HL-60 (cell line): ENCODE measurements at regions not wholly inside any gene's neighbourhood (a gene's known extent, or its start where the extent isn't known, plus 50 kb on each side); places are given as distances from the start of the nearest gene placed in this dataset.

ENCODE experiments used
- DNase-seq, 2 experiments: peaks; one replicate each; pipeline ENCODE4 v3.0.0-alpha.2; 2010 to 2020; ENCODE audit warnings: low read depth in 1 of 2, low spot score in 1 of 2
- H3K27ac ChIP-seq: fragments of 250-450 bp; sonication (Bioruptor Pico); replicated peaks from 2 replicates; pipeline ENCODE4 v1.5.1; 2020; ENCODE audit warnings: mild to moderate bottlenecking, moderate library complexity
- H3K27me3 ChIP-seq: fragments of 250-450 bp; sonication (Bioruptor Pico); 2 replicates; pipeline ENCODE4 v1.5.1; 2021; ENCODE audit warnings: mild to moderate bottlenecking, moderate library complexity; ENCODE audit not compliant: insufficient read depth, poor library complexity, severe bottlenecking
- H3K4me3 ChIP-seq: replicated peaks from 2 replicates; pipeline ENCODE4 v1.5.1; 2011; ENCODE audit warnings: mild to moderate bottlenecking, control low read depth, low read length; ENCODE audit not compliant: insufficient read depth
- CTCF ChIP-seq: IDR thresholded peaks from one replicate; pipeline ENCODE4 v1.5.1; 2011; ENCODE audit warnings: low read length, control low read depth, inconsistent platforms; ENCODE audit not compliant: insufficient read depth
- GABPA ChIP-seq: IDR thresholded peaks from 2 replicates; pipeline ENCODE4 v1.6.1; 2012; ENCODE audit warnings: low read depth
- POLR2AphosphoS5 ChIP-seq: IDR thresholded peaks from 2 replicates; pipeline ENCODE4 v1.6.1; 2012; ENCODE audit warnings: low read depth
- REST ChIP-seq: IDR thresholded peaks from 2 replicates; pipeline ENCODE4 v1.6.1; 2012; ENCODE audit warnings: low read depth; ENCODE audit not compliant: insufficient replicate concordance
- SPI1 ChIP-seq: IDR thresholded peaks from 2 replicates; pipeline ENCODE4 v1.6.1; 2012; ENCODE audit warnings: low read depth, mild to moderate bottlenecking, borderline replicate concordance

GRCh38 chr13:105915146-105915850, 620.2 kb downstream of the EFNB2 start:
- peaks cover 4% of the 10 kb centered on the region for H3K27me3 ChIP-seq
- TF ChIP-seq GABPA (no peak), POLR2AphosphoS5 (no peak), REST (no peak), CTCF (no peak), SPI1 (no peak)
- DNase-seq, result no peak
- no peak overlapping the region for H3K27ac ChIP-seq
- H3K4me3 ChIP-seq, result no peak overlapping the region

- Histone ChIP-seq H3K4me3 (no peak overlapping the region), H3K27me3 (peaks cover 4% of the 10 kb centered on the region), H3K27ac (no peak overlapping the region)
- TF ChIP-seq SPI1, result no peak
- no peak for TF ChIP-seq POLR2AphosphoS5
- TF ChIP-seq CTCF, result no peak
- no peak for TF ChIP-seq GABPA
- no peak for TF ChIP-seq REST
- no peak for DNase-seq
These were observed 621.0 kb downstream of the EFNB2 start for GRCh38 chr13:105914291-105915036.

- no peak overlapping the region for H3K27ac ChIP-seq
- H3K4me3 ChIP-seq, result no peak overlapping the region
- TF ChIP-seq POLR2AphosphoS5 (no peak), REST (no peak), GABPA (no peak), CTCF (no peak), SPI1 (no peak)
- DNase-seq, result peak in 1 of 2 experiments; percentile 34
- H3K27me3 ChIP-seq, result peaks cover 4% of the 10 kb centered on the region
These were observed 626.9 kb downstream of the EFNB2 start for GRCh38 chr13:105908586-105908985.
